HG02870 (cell line): ENCODE measurements at regions not wholly inside any gene's neighbourhood (a gene's known extent, or its start where the extent isn't known, plus 50 kb on each side); places are given as distances from the start of the nearest gene placed in this dataset.

ENCODE experiments used
- ATAC-seq: cut with Tn5 transposase; IDR thresholded peaks from one replicate; pipeline ENCODE4 v1.9.1; 2021; ENCODE audit warnings: mild to moderate bottlenecking, moderate library complexity; ENCODE audit not compliant: unreplicated experiment

- no peak for ATAC-seq
These were observed 167.6 kb upstream of the CADPS start for GRCh38 chr3:63042833-63043232.

GRCh38 chr3:63043631-63044030 lies 168.4 kb upstream of the CADPS start:
- no peak for ATAC-seq

- ATAC-seq: no peak
These were observed 170.9 kb upstream of the CADPS start for GRCh38 chr3:63046152-63046551.

GRCh38 chr3:63046580-63046979 lies 171.4 kb upstream of the CADPS start:
- no peak for ATAC-seq

- peak; percentile 48 for ATAC-seq
These were observed 171.9 kb upstream of the CADPS start for GRCh38 chr3:63047068-63047467.

- ATAC-seq: no peak
These were observed 173.4 kb upstream of the CADPS start for GRCh38 chr3:63048367-63049326.

- ATAC-seq: no peak
These were observed 175.4 kb upstream of the CADPS start for GRCh38 chr3:63050548-63051177.

GRCh38 chr3:63051920-63052319 lies 176.7 kb upstream of the CADPS start:
- no peak for ATAC-seq

- no peak for ATAC-seq
These were observed 181.7 kb upstream of the CADPS start for GRCh38 chr3:63056932-63057331.

- no peak for ATAC-seq
These were observed 185.2 kb upstream of the CADPS start for GRCh38 chr3:63060412-63060811.

- no peak for ATAC-seq
These were observed 186.2 kb upstream of the CADPS start for GRCh38 chr3:63061449-63061848.

- ATAC-seq: no peak
These were observed 189.1 kb upstream of the CADPS start for GRCh38 chr3:63064209-63064755.

- no peak for ATAC-seq
These were observed 192.9 kb upstream of the CADPS start for GRCh38 chr3:63067999-63068645.

GRCh38 chr3:63069806-63070475 lies 194.7 kb upstream of the CADPS start:
- no peak for ATAC-seq

GRCh38 chr3:63070476-63070810 lies 195.2 kb upstream of the CADPS start:
- no peak for ATAC-seq

- no peak for ATAC-seq
These were observed 201.1 kb upstream of the CADPS start for GRCh38 chr3:63076357-63076756.

- ATAC-seq: no peak
These were observed 191.9 kb upstream of the SYNPR start for GRCh38 chr3:63086190-63086589.

- ATAC-seq: no peak
These were observed 188.9 kb upstream of the SYNPR start for GRCh38 chr3:63089007-63089750.

- ATAC-seq: no peak
These were observed 188.4 kb upstream of the SYNPR start for GRCh38 chr3:63089751-63090132.

- ATAC-seq: no peak
These were observed 187.5 kb upstream of the SYNPR start for GRCh38 chr3:63090656-63091055.
